Neuronal stem cell (in vitro differentiated cells): ENCODE measurements at regions not wholly inside any gene's neighbourhood (a gene's known extent, or its start where the extent isn't known, plus 50 kb on each side); places are given as distances from the start of the nearest gene placed in this dataset.
"Not testable (repeated sequence)": the region's sequence is repeated elsewhere in the genome, so short reads cannot be mapped to it uniquely, and the experiment has no call there.

Experiments used
- DNase-seq: peaks from one replicate; pipeline ENCODE4 v3.0.0-alpha.2; 2013; ENCODE audit warnings: low spot score
- H2AFZ ChIP-seq: one replicate; pipeline ENCODE4 v1.6.1; 2013; ENCODE audit warnings: mild to moderate bottlenecking, low read length, inconsistent platforms
- H2AK5ac ChIP-seq: 2 replicates; pipeline ENCODE4 v1.6.1; 2013; ENCODE audit warnings: low read depth, mild to moderate bottlenecking, inconsistent platforms, low read length, moderate library complexity, mixed read lengths
- H2BK120ac ChIP-seq: 2 replicates; pipeline ENCODE4 v1.6.1; 2013; ENCODE audit warnings: low read depth, mild to moderate bottlenecking, inconsistent platforms, low read length, moderate library complexity, mixed read lengths
- H2BK12ac ChIP-seq: one replicate; pipeline ENCODE4 v1.6.1; 2013; ENCODE audit warnings: low read length, inconsistent platforms
- H2BK15ac ChIP-seq: 2 replicates; pipeline ENCODE4 v1.6.1; 2013; ENCODE audit warnings: mild to moderate bottlenecking, low read length, inconsistent platforms, mixed read lengths
- H2BK5ac ChIP-seq: one replicate; pipeline ENCODE4 v1.6.1; 2013; ENCODE audit warnings: inconsistent platforms, mild to moderate bottlenecking, low read length, moderate library complexity
- H3K14ac ChIP-seq: one replicate; pipeline ENCODE4 v1.6.1; 2013; ENCODE audit warnings: low read length, inconsistent platforms
- H3K18ac ChIP-seq: 2 replicates; pipeline ENCODE4 v1.6.1; 2013; ENCODE audit warnings: low read length, inconsistent platforms
- H3K23ac ChIP-seq: 2 replicates; pipeline ENCODE4 v1.6.1; 2013; ENCODE audit warnings: low read depth, mild to moderate bottlenecking, mixed read lengths, low read length, inconsistent platforms; ENCODE audit not compliant: poor library complexity
- H3K27ac ChIP-seq: replicated peaks from 3 replicates; pipeline ENCODE4 v1.5.1; 2013; ENCODE audit warnings: low read length, inconsistent platforms
- H3K27me3 ChIP-seq, 3 experiments: 2 replicates each; pipeline ENCODE4 v1.6.1; 2013; ENCODE audit warnings: low read length in 3 of 3, mild to moderate bottlenecking in 2 of 3, inconsistent platforms in 1 of 3, low read depth in 1 of 3, mixed read lengths in 1 of 3, moderate library complexity in 1 of 3; ENCODE audit not compliant: control insufficient read depth in 3 of 3, insufficient read depth in 3 of 3
- H3K36me3 ChIP-seq, 2 donors: replicated peaks in 1 of 2; 2 replicates each; pipeline ENCODE4 v1.6.1; 2013; ENCODE audit warnings: low read length in 2 of 2; ENCODE audit not compliant: control insufficient read depth in 2 of 2, insufficient read depth in 2 of 2
- H3K4ac ChIP-seq: 2 replicates; pipeline ENCODE4 v1.6.1; 2013; ENCODE audit warnings: inconsistent platforms, mild to moderate bottlenecking, low read length, moderate library complexity
- H3K4me1 ChIP-seq, 2 donors: 1 replicate in 1 of 2; 2 replicates in 1 of 2; pipeline ENCODE4 v1.6.1; 2013; ENCODE audit warnings: low read length in 2 of 2, low read depth in 1 of 2; ENCODE audit not compliant: control insufficient read depth in 2 of 2, insufficient read depth in 1 of 2
- H3K4me2 ChIP-seq: one replicate; pipeline ENCODE4 v1.6.1; 2013; ENCODE audit warnings: mild to moderate bottlenecking, low read length, inconsistent platforms; ENCODE audit not compliant: insufficient read depth, poor library complexity, severe bottlenecking
- H3K4me3 ChIP-seq, 2 donors: 2 replicates each; pipeline ENCODE4 v1.5.1; 2013; ENCODE audit warnings: low read length in 2 of 2, mild to moderate bottlenecking in 2 of 2, inconsistent platforms in 1 of 2, moderate library complexity in 1 of 2
- H3K79me1 ChIP-seq: one replicate; pipeline ENCODE4 v1.6.1; 2013; ENCODE audit warnings: low read depth, mild to moderate bottlenecking, inconsistent platforms, low read length, moderate library complexity
- H3K9ac ChIP-seq: one replicate; pipeline ENCODE4 v1.6.1; 2013; ENCODE audit warnings: mild to moderate bottlenecking, low read depth, low read length, inconsistent platforms; ENCODE audit not compliant: poor library complexity
- H3K9me3 ChIP-seq, 2 donors: replicated peaks in 1 of 2; 2 replicates each; pipeline versions ENCODE3 to v1.6.1; 2013; ENCODE audit warnings: low read length in 2 of 2, mild to moderate bottlenecking in 2 of 2, inconsistent platforms in 1 of 2, low read depth in 1 of 2, mixed read lengths in 1 of 2, moderate library complexity in 1 of 2; ENCODE audit not compliant: control insufficient read depth in 2 of 2, insufficient read depth in 1 of 2
- H4K8ac ChIP-seq: one replicate; pipeline ENCODE4 v1.6.1; 2013; ENCODE audit warnings: low read depth, mild to moderate bottlenecking, inconsistent platforms, low read length, moderate library complexity
- H4K91ac ChIP-seq: one replicate; pipeline ENCODE4 v1.6.1; 2013; ENCODE audit warnings: low read length, low read depth, mild to moderate bottlenecking, inconsistent platforms; ENCODE audit not compliant: poor library complexity
- WGBS, 2 donors: extraction: QIAGEN DNeasy Blood & Tissue Kit; methylation state at CpG; one replicate each; pipeline ENCODE4 v1.1.7; 2013; ENCODE audit warnings: missing lambda C conversion rate in 2 of 2, mixed read lengths in 1 of 2; ENCODE audit not compliant: insufficient read length in 2 of 2, insufficient replicate concordance in 1 of 2; ENCODE audit errors: extremely low coverage in 2 of 2; 5-methylcytosine and 5-hydroxymethylcytosine counted together

GRCh38 chr12:74401035-74401434 is 136.6 kb upstream of the ATXN7L3B start:
- no peaks in the 10 kb centered on the region for H3K27me3 ChIP-seq
- H3K27ac ChIP-seq = no peak overlapping the region
- no peak overlapping the region for H2BK15ac ChIP-seq
- no peak overlapping the region for H3K23ac ChIP-seq
- H3K4me2 ChIP-seq = no peak overlapping the region
- no peak for DNase-seq
- no peak overlapping the region for H3K4me3 ChIP-seq
- no peak overlapping the region for H3K18ac ChIP-seq
- no peak overlapping the region for H4K91ac ChIP-seq
- no peaks in the 10 kb centered on the region for H3K9me3 ChIP-seq
- no peak overlapping the region for H2AFZ ChIP-seq
- no peak overlapping the region for H2AK5ac ChIP-seq
- H2BK5ac ChIP-seq = no peak overlapping the region
- H3K9ac ChIP-seq = no peak overlapping the region
- H2BK12ac ChIP-seq = no peak overlapping the region
- no peak overlapping the region for H3K14ac ChIP-seq
- H4K8ac ChIP-seq = no peak overlapping the region
- H3K4me1 ChIP-seq = no peaks in the 10 kb centered on the region
- no CpG with 5 or more reads among the region's 2 CpGs for WGBS, 2 donors
- H3K36me3 ChIP-seq = no peaks in the 10 kb centered on the region
- H3K4ac ChIP-seq = no peak overlapping the region
- no peaks in the 10 kb centered on the region for H3K79me1 ChIP-seq
- H2BK120ac ChIP-seq = no peak overlapping the region

GRCh38 chr12:74401966-74402365 is 135.7 kb upstream of the ATXN7L3B start:
- Histone ChIP-seq H3K23ac (no peak overlapping the region), H3K27me3 (no peaks in the 10 kb centered on the region), H3K14ac (no peak overlapping the region), H3K4me2 (no peak overlapping the region), H3K9me3 (no peaks in the 10 kb centered on the region), H2BK5ac (no peak overlapping the region), H3K9ac (no peak overlapping the region), H2BK120ac (no peak overlapping the region), H3K18ac (no peak overlapping the region), H2BK12ac (no peak overlapping the region), H3K4ac (no peak overlapping the region), H3K4me1 (no peaks in the 10 kb centered on the region), H3K36me3 (no peaks in the 10 kb centered on the region), H4K91ac (no peak overlapping the region), H4K8ac (no peak overlapping the region), H2AFZ (no peak overlapping the region), H3K4me3 (no peak overlapping the region), H3K79me1 (no peaks in the 10 kb centered on the region), H2BK15ac (no peak overlapping the region), H3K27ac (no peak overlapping the region), H2AK5ac (no peak overlapping the region)
- no peak for DNase-seq
- WGBS, 2 donors = no CpG with 5 or more reads among the region's 3 CpGs

- not testable (repeated sequence) for H2BK15ac ChIP-seq, H3K4me3 ChIP-seq, DNase-seq, H2AFZ ChIP-seq, H3K4me1 ChIP-seq, H4K91ac ChIP-seq, H3K9ac ChIP-seq, H3K27me3 ChIP-seq, H3K79me1 ChIP-seq, H3K18ac ChIP-seq, H4K8ac ChIP-seq, H3K4me2 ChIP-seq, H3K9me3 ChIP-seq, H2BK12ac ChIP-seq, H3K14ac ChIP-seq, H2BK5ac ChIP-seq, H3K27ac ChIP-seq, H3K4ac ChIP-seq, H2BK120ac ChIP-seq, H3K23ac ChIP-seq, H2AK5ac ChIP-seq, H3K36me3 ChIP-seq
- WGBS, 2 donors = no CpG with 5 or more reads among the region's 12 CpGs
Observed at GRCh38 chr12:74403221-74403470, 134.5 kb upstream of the ATXN7L3B start.

- Histone ChIP-seq H3K27me3 (no peaks in the 10 kb centered on the region), H3K27ac (no peak overlapping the region), H4K8ac (no peak overlapping the region), H3K4me3 (no peak overlapping the region), H3K4me2 (no peak overlapping the region), H3K36me3 (no peaks in the 10 kb centered on the region), H2BK15ac (no peak overlapping the region), H3K14ac (no peak overlapping the region), H2AFZ (no peak overlapping the region), H2BK12ac (no peak overlapping the region), H2BK5ac (no peak overlapping the region), H3K9ac (no peak overlapping the region), H4K91ac (no peak overlapping the region), H3K79me1 (no peaks in the 10 kb centered on the region), H3K9me3 (no peaks in the 10 kb centered on the region), H2AK5ac (no peak overlapping the region), H3K23ac (no peak overlapping the region), H3K4me1 (peaks cover 0 to 3% of the 10 kb centered on the region in 2 donors), H3K18ac (no peak overlapping the region), H3K4ac (no peak overlapping the region), H2BK120ac (no peak overlapping the region)
- no peak for DNase-seq
- no CpG with 5 or more reads among the region's 2 CpGs for WGBS, 2 donors
Observed at GRCh38 chr12:74408601-74409166, 129.0 kb upstream of the ATXN7L3B start.
